Transverse colon (tissue), 4 donors: ENCODE measurements at regions not wholly inside any gene's neighbourhood (a gene's known extent, or its start where the extent isn't known, plus 50 kb on each side); places are given as distances from the start of the nearest gene placed in this dataset.

Source experiments
- DNase-seq: peaks from one replicate; pipeline ENCODE4 v3.0.0-alpha.2; 2019
- H3K27ac ChIP-seq, 4 donors: fragments of 200-600 bp; sonication (generic); 2 replicates each; pipeline ENCODE4 v1.5.1; 2016 to 2018; ENCODE audit warnings: inconsistent platforms in 4 of 4
- H3K27me3 ChIP-seq: fragments of 200-600 bp; sonication (generic); 2 replicates; pipeline ENCODE4 v1.5.1; 2017; ENCODE audit warnings: inconsistent platforms
- H3K36me3 ChIP-seq, 4 donors: fragments of 200-600 bp; sonication (generic); 2 replicates each; pipeline ENCODE4 v1.5.1; 2017 to 2019; ENCODE audit warnings: inconsistent platforms in 4 of 4
- H3K4me1 ChIP-seq, 4 donors: fragments of 200-600 bp; sonication (generic); 2 replicates each; pipeline ENCODE4 v1.5.1; 2017 to 2020; ENCODE audit warnings: inconsistent platforms in 4 of 4
- H3K4me3 ChIP-seq, 4 donors: fragments of 200-600 bp; sonication (generic); 1 replicate in 1 of 4; 2 replicates in 3 of 4; pipeline versions ENCODE4 v1.5.1 to v1.6.1; 2017 to 2019; ENCODE audit warnings: inconsistent platforms in 4 of 4
- H3K9me3 ChIP-seq, 2 donors: fragments of 200-600 bp; sonication (generic); 2 replicates each; pipeline ENCODE4 v1.5.1; 2017 to 2019; ENCODE audit warnings: inconsistent platforms in 2 of 2
- EP300 ChIP-seq: sonication (generic); formaldehyde crosslinking; IDR thresholded peaks from one replicate; pipeline ENCODE4 v1.6.1; 2017; ENCODE audit warnings: antibody characterized with exemption, low read depth
- POLR2A ChIP-seq: fragments of 450-650 bp; IDR thresholded peaks from one replicate; pipeline ENCODE4 v1.6.1; 2016; ENCODE audit warnings: antibody characterized with exemption, mild to moderate bottlenecking, moderate library complexity
- POLR2AphosphoS5 ChIP-seq, 3 donors: sonication (generic); formaldehyde crosslinking; IDR thresholded peaks; one replicate each; pipeline ENCODE4 v1.6.1; 2016; ENCODE audit warnings: antibody characterized with exemption in 3 of 3
- WGBS, 2 donors: methylation state at CpG; one replicate each; pipeline ENCODE4 v1.1.5; 2018; ENCODE audit warnings: low coverage in 1 of 2; 5-methylcytosine and 5-hydroxymethylcytosine counted together
- in situ Hi-C, 4 donors: fragments of 200-750 bp; cut with MboI; loops; one replicate each; pipeline versions ENCODE4 v1.15.0 to v1.15.1; 2017; ENCODE audit warnings: low sequenced_read_pairs in 3 of 4, low pct_ligation_motif_present in 1 of 4, low pct_unique_long_range_greater_than_20kb in 1 of 4
- intact Hi-C: fragments of 100-400 bp; cut with DNase I; formaldehyde crosslinking; loops from one replicate; pipeline ENCODE4 v1.15.1; 2023; ENCODE audit warnings: low total_unique reads
- TF ChIP-seq, protein P1 (sequence below), 5 experiments: fragments of 200-600 bp in 3 of 5; fragments of 450-650 bp in 2 of 5; sonication (generic) in 3 of 5; IDR thresholded peaks; 1 replicate in 2 of 5; 2 replicates in 3 of 5; pipeline ENCODE4 v1.5.1; 2016 to 2017; ENCODE audit warnings: antibody characterized with exemption in 5 of 5, inconsistent platforms in 3 of 5, mild to moderate bottlenecking in 2 of 5, moderate library complexity in 1 of 5

DNA sequence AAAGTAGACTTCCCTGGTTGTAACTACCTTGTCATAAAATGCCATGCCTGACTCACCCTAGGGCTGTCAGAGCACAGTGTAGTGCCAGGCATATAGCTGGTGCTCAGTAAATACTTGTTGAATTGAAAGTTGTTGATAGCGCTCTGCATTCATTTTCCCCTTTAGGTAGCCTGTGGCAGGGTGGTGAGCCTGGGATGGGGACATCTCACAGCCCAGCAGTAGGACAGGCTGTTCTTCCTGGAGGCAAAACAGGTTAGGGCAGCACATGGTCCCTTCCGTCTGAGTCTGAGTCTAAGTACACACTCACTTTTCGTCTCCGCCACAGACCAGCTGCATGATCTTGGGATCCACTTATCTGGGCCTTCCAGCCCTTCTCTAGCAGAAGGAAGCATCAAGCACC lies 401.9 kb downstream of the ZSWIM6 start:
- DNase-seq, result no peak
- Histone ChIP-seq H3K4me3 (no peak overlapping the region), H3K36me3 (no peaks in the 10 kb centered on the region), H3K27ac (no peak overlapping the region), H3K9me3 (no peaks in the 10 kb centered on the region), H3K27me3 (no peaks in the 10 kb centered on the region), H3K4me1 (no peaks in the 10 kb centered on the region)
- intact Hi-C loops (no loop called here), in situ Hi-C loops (no loop called here)
- TF ChIP-seq EP300 (no peak), POLR2A (no peak)
- 86 to 89% methylated on average over 4 of the region's 4 CpGs for WGBS, 2 donors

DNA sequence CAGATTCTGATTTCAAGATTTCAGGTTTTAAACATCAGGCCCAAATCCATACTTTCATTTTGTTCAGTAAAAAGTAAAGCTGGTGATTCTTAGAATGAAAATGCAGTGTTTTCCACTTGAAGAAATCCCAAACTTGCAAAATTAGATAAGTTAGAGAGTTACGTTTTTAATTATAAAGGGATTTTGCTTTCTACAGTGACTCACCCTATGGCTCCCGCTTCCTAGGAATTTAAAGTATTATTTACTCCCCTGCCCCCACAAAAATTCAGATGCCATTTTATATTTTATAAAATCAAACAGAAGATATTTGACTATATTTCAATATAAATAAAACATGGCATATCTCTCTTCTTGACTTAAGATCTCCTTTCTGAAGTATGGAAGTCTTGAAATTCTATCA lies 402.9 kb downstream of the ZSWIM6 start:
- Histone ChIP-seq H3K4me1 (no peaks in the 10 kb centered on the region), H3K36me3 (no peaks in the 10 kb centered on the region), H3K4me3 (no peak overlapping the region), H3K9me3 (no peaks in the 10 kb centered on the region), H3K27ac (no peak overlapping the region), H3K27me3 (no peaks in the 10 kb centered on the region)
- DNase-seq, result no peak
- 59 to 91% methylated on average over 2 of the region's 2 CpGs for WGBS, 2 donors
- TF ChIP-seq EP300 (no peak), POLR2A (no peak), POLR2AphosphoS5 (IDR thresholded peaks at IDR 0.05) (no peak)
- TF ChIP-seq, protein P1, sequence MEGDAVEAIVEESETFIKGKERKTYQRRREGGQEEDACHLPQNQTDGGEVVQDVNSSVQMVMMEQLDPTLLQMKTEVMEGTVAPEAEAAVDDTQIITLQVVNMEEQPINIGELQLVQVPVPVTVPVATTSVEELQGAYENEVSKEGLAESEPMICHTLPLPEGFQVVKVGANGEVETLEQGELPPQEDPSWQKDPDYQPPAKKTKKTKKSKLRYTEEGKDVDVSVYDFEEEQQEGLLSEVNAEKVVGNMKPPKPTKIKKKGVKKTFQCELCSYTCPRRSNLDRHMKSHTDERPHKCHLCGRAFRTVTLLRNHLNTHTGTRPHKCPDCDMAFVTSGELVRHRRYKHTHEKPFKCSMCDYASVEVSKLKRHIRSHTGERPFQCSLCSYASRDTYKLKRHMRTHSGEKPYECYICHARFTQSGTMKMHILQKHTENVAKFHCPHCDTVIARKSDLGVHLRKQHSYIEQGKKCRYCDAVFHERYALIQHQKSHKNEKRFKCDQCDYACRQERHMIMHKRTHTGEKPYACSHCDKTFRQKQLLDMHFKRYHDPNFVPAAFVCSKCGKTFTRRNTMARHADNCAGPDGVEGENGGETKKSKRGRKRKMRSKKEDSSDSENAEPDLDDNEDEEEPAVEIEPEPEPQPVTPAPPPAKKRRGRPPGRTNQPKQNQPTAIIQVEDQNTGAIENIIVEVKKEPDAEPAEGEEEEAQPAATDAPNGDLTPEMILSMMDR (IDR thresholded peaks at IDR 0.05), result no peak
- in situ Hi-C loops, result no loop called here
- intact Hi-C loops, result no loop called here

DNA sequence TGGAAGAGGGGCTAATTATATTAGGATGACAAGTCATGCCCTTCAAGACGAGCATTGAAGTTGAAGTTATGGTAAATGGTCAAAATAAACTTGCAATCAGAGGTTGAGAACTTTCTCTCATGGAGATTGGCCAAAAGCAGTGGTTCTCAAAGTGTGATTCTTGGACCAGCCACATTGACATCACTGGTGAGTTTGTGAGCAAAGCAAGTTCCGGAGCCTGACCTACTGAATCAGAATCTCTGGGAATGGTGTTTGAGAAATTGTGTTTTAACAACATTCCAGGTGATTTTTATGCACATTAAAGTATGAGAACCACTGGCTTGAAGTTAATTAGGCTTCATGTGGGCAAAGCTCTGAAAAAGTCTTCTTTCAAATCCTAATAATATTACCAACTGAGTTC lies 403.5 kb downstream of the ZSWIM6 start:
- no peaks in the 10 kb centered on the region for H3K4me1 ChIP-seq
- TF ChIP-seq POLR2A (no peak), EP300 (no peak), POLR2AphosphoS5 (IDR thresholded peaks at IDR 0.05) (no peak)
- TF ChIP-seq, protein P1 (IDR thresholded peaks at IDR 0.05), result no peak
- in situ Hi-C loops, result no loop called here
- no peaks in the 10 kb centered on the region for H3K9me3 ChIP-seq
- no peak for DNase-seq
- H3K36me3 ChIP-seq, result no peaks in the 10 kb centered on the region
- no peak overlapping the region for H3K4me3 ChIP-seq
- intact Hi-C loops, result no loop called here
- H3K27me3 ChIP-seq, result no peaks in the 10 kb centered on the region
- H3K27ac ChIP-seq, result no peak overlapping the region
- WGBS, 2 donors, result 67 to 84% methylated on average over 1 to 2 of the region's 2 CpGs

DNA sequence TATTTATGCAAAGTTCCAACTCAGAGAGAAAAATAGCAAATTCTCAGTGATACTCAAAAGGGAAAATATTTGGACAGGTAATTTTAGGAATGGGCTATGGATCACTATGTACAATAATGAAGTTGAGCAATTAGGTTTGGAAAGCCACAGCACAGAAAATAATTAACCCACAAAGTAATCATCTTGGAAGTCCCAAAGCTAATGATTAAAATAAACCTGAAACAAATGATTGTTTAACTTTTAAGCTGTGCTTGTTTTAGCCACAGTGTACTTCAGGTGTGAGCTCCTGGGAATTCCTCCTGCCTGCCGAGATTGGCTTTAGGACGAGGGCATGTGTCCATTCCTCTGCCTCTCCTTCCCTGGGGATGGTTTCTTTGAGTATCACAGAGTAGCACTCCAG lies 403.9 kb downstream of the ZSWIM6 start:
- Histone ChIP-seq H3K4me1 (no peaks in the 10 kb centered on the region), H3K27ac (no peak overlapping the region), H3K9me3 (no peaks in the 10 kb centered on the region), H3K27me3 (no peaks in the 10 kb centered on the region), H3K36me3 (no peaks in the 10 kb centered on the region), H3K4me3 (no peak overlapping the region)
- WGBS, 2 donors, result 66% methylated on average over 2 of the region's 2 CpGs; no CpG with 5 or more reads in 1 of the 2 donors
- intact Hi-C loops (no loop called here), in situ Hi-C loops (no loop called here)
- no peak for DNase-seq
- TF ChIP-seq EP300 (no peak), POLR2AphosphoS5 (IDR thresholded peaks at IDR 0.05) (no peak), POLR2A (no peak)
- TF ChIP-seq, protein P1 (IDR thresholded peaks at IDR 0.05), result no peak

DNA sequence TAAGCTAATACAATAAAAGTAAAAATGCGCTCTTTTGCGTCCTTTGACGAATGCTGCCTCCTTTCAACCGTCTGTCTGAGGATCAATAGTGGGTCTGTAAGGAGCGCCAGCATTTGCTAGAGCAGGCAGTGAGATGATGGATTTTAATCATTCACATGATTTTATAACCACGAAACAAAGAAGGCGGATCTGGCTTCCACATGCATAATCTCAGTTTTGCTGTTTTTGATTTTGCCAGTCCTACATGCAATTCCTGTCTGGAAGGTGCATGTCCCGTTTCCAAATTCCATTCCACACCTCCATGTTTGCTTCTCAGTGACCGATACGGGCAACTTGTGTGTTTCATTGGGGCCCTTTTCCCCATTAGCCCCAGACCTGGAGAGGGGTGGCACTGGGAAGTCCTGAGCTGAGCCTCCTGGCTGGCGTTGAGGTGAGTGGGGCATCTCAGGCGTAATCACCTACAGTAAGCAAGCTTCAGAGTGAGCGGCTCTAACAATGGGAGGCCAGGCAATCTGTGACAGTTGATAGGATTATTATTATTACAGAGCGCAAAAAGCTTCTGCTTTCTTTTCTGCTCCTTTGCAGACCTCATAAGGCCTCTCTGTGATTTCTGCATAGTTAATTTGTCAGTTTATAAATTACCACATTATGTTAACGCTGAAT lies 405.4 kb downstream of the ZSWIM6 start:
- TF ChIP-seq, protein P1 (IDR thresholded peaks at IDR 0.05), result no peak
- DNase-seq, result no peak
- Histone ChIP-seq H3K4me1 (no peaks in the 10 kb centered on the region), H3K36me3 (no peaks in the 10 kb centered on the region), H3K4me3 (no peak overlapping the region), H3K9me3 (no peaks in the 10 kb centered on the region), H3K27me3 (no peaks in the 10 kb centered on the region), H3K27ac (no peak overlapping the region)
- in situ Hi-C loops, result no loop called here
- intact Hi-C loops, result no loop called here
- 89 to 96% methylated on average over 9 to 15 of the region's 15 CpGs for WGBS, 2 donors
